HPDE6-E6E7 (cell line): ENCODE measurements at regions not wholly inside any gene's neighbourhood (a gene's known extent, or its start where the extent isn't known, plus 50 kb on each side); places are given as distances from the start of the nearest gene placed in this dataset.
A peak's percentile ranks its signal among the peaks of the same experiment; 100 is the strongest.
"Not testable (repeated sequence)": the region's sequence is repeated elsewhere in the genome, so short reads cannot be mapped to it uniquely, and the experiment has no call there.

Experiments
- DNase-seq: peaks from one replicate; pipeline ENCODE4 v3.0.0; 2011; ENCODE audit warnings: missing footprints; ENCODE audit errors: extremely low spot score

DNA sequence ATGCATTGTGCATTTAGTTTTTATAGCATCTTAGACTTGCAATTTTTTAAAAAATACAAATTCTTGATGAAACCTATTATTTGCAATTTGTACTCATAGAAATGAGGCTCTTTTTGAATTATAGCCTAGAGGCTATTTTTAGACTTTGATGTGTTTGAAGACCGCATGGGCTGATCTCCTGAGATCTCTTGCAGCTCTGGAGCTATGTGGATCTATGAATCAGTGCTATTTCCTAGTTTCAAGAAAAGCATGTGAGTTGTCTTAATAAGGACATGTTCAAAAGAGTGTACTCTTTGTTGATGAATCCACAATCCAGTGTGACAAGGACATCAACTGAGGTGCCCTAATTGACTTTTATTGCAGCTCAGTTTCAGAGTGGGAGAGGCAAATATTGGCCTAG is 620.5 kb downstream of the ETS1 start:
- no peak for DNase-seq

DNA sequence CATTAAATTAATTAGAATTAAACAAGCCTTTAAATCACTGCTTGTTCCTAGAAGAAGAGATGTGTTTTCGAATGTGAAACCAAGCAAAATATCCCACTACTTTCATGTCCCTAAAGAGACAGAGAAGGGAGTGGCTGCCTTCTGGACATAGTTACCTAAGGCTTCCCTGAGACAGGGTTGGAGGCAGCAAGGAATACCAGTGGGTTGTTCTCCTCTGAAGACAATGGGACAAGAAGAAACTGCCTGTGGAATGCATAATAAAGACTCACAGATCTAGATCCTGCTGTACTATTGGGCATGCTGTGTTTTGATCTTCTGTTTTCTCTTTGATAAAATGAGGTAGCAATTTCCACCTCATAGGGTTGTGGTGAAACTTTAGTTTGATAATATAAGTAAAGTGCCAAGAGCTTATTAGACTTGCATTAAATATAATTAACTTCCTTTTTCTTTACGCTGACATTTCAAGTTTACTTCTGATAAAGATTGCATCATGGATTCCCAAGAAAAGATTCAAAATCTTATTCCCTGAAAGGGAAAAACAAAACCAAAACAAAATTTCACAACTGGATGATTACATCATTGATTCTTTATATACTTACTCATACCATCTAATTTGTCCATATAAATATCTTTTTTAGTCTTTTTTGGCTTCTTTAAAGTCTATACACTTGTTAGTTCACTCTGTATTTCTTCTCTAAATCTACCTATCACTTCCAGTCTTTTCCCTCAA is 621.3 kb downstream of the ETS1 start:
- no peak for DNase-seq

DNA sequence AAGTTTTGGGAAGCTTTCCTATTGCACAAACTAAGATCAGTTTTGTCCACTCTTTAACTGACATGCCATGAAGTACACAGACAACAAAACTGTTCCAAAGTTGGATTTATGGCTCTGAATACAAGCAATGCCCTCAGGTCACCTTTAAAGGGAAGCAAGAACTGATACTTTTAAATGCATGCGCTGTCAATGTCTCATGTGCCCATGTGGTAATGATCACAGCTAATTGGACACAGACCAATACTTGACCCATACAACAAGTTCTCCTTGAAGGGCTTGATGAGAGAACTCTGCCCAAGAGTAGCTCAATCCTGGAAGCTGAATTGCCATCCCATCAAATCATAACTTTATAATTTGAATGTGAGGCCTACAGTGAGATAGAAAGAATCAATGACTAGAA is 624.9 kb downstream of the ETS1 start:
- no peak for DNase-seq

DNA sequence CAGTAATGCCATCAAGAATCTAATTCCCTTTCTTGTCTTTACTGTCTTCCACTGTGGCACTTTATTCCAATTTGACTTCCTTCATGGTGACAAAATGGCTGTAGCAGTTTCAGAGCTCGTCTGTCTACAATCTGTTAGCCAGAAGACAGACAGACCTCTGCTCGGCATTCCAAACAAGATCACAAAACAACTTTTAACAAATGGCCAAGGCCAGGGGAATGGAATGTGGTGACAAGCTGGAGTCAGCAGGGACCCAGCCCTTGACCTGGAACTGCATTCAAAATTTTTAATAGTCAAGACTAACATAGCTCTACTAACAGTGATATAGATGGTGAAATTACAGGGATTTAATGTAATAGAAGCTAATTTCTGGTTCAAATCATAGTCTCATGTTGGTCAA is 637.2 kb downstream of the ETS1 start:
- no peak for DNase-seq

- no peak for DNase-seq
Observed at GRCh38 chr11:127943763-127944162, 643.6 kb downstream of the ETS1 start.

- no peak for DNase-seq
Observed at GRCh38 chr11:127943152-127943551, 644.2 kb downstream of the ETS1 start.

DNA sequence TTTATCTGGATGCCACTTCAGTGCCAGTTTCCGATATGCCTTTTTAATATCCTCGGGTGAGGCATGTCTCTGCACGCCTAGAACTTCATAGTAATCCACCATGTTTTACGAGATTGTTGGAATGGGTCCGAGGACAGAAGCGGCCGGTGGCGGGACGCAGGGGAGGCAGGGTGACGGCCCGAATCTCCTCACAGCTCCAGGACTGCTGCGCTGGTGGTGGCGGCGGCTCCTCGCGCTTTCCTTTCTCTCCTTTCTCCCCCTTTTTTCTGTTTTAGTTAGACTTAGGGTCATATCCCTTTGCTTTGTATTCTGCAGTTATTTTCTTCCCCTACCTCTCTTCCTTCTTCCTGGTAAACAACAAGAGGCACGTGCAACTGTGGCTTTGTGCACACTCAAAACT is 645.8 kb downstream of the ETS1 start:
- DNase-seq = not testable (repeated sequence)

DNA sequence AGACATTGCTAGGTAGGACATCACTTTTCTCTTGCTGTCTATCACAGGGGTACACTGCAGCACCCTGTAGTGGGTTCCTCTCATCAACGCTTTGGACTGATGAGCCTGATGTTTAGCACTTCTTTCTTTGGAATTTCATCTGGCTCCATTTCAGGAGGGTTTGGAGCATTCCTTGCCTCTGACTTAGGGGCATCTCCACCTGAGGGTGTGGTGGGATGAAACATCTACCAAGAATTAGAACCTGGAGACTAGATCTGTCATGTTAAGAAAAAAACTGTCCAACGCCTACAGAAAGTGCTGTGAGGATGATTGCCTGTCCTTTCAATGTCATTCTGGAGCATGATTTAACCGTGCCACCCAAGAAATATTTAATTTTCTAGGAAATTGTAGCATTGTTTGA is 648.4 kb downstream of the ETS1 start:
- DNase-seq = no peak

DNA sequence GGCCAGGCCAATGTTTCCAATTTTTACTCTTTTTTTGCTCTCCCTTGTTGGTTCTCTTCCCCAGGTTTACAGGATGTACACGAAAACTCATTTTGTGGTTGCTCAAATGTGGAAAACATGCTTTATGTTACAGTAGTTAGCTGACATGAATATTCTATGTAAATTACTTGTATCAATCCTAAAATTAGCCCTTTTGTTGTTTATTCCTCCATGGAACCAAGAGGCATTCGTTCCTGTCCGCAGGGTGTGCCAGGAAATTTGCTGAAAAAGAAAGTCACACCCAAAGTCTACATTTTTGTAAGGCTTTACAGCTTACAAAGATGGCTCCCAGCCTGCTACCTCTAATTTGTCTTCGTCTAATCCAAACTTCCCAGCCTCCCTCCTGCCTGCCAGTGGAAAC is 652.3 kb downstream of the ETS1 start:
- DNase-seq = no peak

DNA sequence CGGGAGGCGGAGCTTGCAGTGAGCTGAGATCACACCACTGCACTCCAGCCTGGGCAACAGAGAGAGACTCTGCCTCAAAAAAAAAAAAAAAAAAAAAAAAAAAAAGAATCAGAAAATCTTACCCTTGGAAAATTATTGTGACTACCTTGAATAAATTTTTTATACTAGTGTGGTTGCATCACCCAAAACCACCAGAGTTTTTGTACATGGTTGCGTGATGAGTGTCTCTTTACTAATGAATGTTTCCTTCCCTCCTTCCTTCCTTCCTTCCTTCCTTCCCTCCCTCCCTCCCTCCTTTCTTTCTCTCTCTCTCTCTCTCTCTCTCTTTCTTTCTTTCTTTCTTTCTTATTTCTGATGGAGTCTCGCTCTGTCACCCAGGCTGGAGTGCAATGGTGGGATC is 653.4 kb downstream of the ETS1 start:
- DNase-seq = not testable (repeated sequence)

DNA sequence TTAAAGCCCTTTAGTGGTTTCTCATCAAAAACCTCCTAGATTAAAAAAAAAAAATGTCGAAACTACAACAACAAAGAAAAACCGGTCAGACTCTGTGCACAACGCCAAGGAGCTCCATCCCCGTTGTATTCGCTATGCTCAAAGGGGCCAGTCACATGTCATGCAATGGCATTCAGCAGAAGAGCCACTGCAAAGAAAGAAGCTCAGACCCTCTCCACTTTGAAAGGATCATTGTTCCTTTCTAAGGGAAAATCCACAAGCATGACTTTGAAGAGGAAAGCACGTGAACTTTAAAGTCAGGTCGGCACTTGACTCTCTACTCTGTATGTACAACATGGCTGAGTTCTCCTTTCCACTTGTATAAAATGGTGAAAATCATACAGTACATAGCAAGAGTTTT is 655.6 kb downstream of the ETS1 start:
- DNase-seq = no peak

DNA sequence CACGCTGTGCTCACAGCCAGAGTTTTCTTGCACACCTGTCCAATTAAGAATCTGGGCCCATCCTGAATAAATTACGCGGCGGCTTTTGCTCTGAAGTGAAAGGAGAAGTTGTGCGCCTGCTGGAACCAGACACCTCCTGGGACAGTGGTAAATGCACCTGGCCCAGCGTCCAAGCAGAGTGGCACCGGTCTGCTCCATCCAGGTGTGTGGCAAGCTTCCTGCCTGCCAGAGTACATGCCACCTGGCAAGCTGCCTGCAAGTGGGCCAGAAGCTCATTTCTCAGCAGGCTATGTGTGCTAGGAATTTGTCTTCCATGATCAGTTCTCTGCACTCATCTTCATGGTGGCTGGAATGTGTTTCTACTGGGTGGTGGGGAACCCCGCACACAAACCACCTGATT is 660.6 kb downstream of the ETS1 start:
- DNase-seq = no peak

GRCh38 chr11:127925475-127925874 is 661.9 kb downstream of the ETS1 start:
- DNase-seq = no peak

GRCh38 chr11:127919206-127920000 is 668.0 kb downstream of the ETS1 start:
- peak; percentile 21 for DNase-seq

DNA sequence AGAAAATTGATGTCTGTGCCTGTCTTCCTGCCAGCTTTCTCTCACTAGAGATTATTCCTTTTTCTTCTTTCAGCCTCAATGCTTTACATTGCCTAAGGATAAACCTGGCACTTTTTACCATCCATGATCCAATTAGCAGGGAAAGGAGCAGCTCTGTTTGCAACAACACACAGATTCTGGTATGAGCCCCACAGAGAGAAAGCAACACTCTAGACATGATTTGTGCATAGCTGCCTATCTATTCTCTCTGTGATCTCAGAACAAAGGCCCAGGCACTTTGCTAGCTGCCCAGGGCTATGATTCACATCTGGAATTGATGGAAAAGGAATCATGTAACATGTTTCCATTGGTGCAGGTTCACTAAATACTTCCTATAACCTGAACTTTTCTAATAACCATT is 685.0 kb downstream of the ETS1 start:
- DNase-seq = no peak

DNA sequence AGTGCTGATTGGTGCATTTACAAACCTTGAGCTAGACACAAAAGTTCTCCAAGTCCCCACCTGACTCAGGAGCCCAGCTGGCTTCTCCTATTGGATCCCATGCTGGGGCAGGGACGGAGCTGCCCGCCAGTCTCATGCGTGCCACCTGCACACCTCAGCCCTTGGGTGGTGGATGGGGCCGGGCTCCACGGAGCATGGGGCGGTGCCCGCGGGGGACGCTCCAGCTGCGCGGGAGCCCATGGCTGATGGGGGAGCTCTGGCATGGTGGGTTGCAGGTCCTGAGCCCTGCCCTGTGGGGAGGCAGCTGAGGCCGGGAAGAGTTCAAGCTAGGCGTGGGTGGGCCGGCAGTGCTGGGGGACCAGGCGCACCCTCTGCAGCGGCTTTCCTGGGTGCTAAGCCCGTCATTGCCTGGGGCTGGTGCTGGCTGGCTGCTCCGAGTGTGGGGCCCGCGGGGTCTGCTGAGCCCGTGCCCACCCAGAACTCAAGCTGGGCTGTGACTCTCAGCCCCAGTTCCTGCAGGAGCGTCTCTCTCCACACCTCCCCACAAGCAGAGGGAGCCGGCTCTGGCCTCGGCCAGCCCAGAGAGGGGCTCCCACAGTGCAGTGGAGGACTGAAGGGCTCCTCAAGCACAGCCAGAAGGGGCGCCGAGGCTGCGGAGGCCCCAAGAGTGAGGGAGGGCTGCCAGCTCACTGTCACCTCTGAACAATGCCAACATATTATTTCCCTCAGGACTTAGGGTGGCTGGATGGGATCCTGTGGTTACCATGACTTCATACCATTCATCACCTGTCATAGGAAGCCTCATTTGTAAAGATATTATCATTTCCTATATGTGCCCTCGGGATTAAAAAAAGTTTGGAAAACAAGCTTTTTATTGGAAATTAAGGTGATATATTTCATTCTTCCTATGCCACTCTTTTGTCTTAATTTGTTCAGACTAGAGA is 688.7 kb downstream of the ETS1 start:
- DNase-seq = no peak

GRCh38 chr11:127895776-127896175 is 691.6 kb downstream of the ETS1 start:
- no peak for DNase-seq

GRCh38 chr11:127894316-127894715 is 693.0 kb downstream of the ETS1 start:
- DNase-seq = no peak

GRCh38 chr11:127890030-127890615 is 697.2 kb downstream of the ETS1 start:
- peak; percentile 25 for DNase-seq

GRCh38 chr11:127888386-127888785 is 699.0 kb downstream of the ETS1 start:
- DNase-seq = no peak

- no peak for DNase-seq
Observed at GRCh38 chr11:127875131-127875530, 712.2 kb downstream of the ETS1 start.

GRCh38 chr11:127873478-127873877 is 713.9 kb downstream of the ETS1 start:
- no peak for DNase-seq
